SKM-1 (cell line): ENCODE measurements at regions not wholly inside any gene's neighbourhood (a gene's known extent, or its start where the extent isn't known, plus 50 kb on each side); places are given as distances from the start of the nearest gene placed in this dataset.

Experiments used
- DNase-seq: peaks from one replicate; lab custom pipeline; 2025; ENCODE audit not compliant: unreplicated experiment; lab: John Stamatoyannopoulos, UW

DNA sequence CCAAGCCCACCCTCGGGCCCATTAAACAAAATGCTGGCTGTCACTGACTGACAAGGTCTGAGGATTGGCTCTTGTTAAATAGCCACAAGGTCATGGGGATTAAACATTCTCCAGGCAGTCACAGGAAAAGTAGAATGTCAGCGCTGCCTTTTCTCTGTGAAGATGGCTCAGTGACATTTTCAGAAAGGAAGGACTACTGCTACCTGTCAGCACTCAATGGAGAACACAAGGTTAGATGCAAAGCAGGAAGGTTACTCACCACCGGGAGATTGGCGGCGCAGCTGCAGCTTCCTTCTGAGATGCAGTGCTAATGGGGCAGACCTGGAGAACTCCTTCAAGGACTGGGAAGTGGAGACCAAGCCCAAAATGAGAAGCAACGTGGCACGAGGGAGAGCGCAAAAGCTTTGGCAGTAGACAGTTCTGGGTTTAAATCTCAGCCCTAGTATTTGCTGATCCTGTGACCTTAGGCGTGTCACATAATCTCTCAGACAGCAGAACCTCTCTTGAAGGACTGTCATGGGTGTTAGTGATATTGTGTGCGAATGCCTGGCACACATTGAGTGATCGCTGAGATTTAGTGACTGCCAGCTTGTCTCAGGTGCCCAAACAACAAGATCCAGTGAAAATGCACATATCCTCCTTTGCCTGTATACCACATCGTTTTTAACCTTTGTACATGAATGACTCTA is 213.1 kb upstream of the BOD1L1 start:
- no peak for DNase-seq

GRCh38 chr4:13844740-13845139 is 217.2 kb upstream of the BOD1L1 start:
- no peak for DNase-seq

DNA sequence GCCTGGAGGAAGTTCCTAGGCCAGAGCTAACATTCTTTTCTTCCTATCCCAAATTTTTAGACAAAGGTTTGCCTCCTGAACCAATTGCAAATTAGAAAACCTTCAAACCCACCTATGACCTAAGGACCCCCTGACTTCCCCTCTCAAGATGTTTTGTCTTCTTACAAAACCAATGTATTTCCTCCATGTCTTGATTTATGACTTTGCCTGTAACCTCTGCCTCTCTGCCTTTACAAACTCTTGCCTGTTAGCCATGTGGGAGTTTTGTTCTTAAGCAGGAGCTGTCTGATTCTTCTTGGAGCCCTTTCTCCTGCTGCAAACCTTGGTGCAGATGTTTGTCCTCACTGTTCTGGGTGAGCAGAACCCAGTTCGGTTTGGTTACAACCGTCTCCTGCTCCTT is 222.3 kb upstream of the BOD1L1 start:
- DNase-seq: no peak

- no peak for DNase-seq
Observed at GRCh38 chr4:13851085-13851940, 223.8 kb upstream of the BOD1L1 start.

DNA sequence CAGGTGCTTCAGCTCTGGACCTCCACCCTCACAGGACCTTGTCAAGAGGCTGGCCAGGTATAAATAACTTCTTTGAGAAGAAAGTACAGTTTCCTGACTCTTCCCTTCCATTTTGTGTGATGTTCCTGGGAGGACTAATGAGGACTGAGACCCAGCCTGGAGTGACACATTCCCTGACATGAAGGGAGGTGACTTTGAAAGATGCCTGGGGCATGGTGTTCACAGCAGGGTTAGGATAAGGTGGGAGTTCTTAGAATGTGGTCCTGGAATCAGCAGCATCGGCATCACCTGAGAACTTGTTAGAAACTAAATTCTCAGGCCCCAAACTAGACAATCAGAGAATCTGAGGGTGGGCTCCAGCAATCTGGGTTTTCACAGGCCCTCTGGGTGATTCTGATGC is 224.9 kb upstream of the BOD1L1 start:
- DNase-seq: no peak

DNA sequence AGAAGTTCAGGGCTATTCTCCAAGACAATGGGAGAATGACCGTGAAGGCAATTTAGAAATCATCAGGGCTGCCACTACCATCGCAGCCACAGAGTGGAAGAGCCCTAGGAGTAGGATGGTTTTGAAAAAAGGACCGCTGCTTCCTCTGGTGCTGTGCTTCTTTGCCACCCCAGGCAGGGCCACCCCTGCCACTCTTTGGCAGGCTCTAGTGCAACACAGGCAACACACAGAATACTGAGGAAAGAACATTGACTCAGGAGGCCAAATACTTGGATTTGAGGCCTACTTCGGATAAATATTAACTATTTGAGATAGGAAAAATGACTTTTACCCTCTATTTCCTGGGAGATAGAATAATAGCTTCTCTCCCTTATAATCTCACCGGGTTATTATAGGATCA is 228.9 kb upstream of the BOD1L1 start:
- DNase-seq: no peak

GRCh38 chr4:13857397-13857796 is 229.9 kb upstream of the BOD1L1 start:
- no peak for DNase-seq

- DNase-seq: no peak
Observed at GRCh38 chr4:13857800-13858199, 230.3 kb upstream of the BOD1L1 start.

DNA sequence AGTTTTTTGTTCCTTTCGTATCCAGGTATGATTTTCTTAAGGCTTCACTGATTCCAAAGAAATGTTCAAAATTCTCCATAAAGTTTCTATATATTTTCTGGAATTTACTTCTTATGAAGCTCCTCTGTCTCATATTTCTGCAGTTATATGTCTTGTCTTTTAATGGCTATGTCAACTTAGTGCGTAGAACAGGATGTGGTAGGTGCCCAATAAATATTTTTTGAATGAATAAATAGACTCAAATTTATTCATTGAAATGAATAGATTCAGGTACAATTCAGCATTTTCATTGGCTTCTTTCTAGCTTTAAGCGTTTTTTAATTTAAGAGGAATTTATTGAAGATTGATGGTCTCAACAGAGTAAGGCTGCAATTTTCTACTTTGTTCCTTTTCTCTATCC is 231.9 kb upstream of the BOD1L1 start:
- no peak for DNase-seq

DNA sequence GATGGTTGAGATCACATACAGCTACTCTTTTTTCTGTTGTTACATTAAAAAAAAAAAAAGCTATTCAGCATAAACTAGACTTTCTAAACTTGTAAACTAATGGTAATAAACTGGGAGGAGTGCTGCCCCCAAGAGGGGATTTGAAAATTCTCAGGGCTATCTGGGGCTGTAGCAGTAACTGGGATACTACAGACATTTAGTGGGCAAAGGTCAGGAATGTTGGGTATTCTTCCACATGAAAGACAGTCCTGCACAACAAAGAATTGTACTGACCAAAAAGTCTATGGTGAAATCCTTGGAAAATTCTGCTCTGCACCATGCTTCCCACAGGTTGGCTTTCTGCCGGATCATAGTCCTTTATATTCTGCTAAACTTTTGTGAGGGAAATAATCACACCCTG is 232.6 kb upstream of the BOD1L1 start:
- DNase-seq: no peak

GRCh38 chr4:13865871-13866669 is 238.5 kb upstream of the BOD1L1 start:
- DNase-seq: no peak

DNA sequence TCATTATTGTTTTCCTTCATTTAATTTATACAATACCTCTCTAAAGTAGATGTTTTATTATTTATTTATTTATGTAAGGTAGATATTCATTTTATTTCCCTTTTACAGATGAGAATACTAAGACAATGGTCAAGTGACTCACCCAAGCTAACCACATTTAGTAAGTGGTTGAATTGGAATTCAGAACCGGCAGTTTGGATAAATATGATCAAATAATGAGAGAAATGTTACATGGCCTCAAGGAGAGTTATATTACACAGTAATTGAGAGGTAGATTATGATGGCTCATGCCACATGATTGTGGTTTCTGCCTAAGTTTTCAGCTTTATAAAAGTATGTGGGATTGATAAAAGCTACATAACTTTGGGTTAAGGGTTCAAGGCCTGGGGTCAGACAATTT is 239.4 kb upstream of the BOD1L1 start:
- no peak for DNase-seq

- no peak for DNase-seq
Observed at GRCh38 chr4:13872155-13872554, 244.6 kb upstream of the BOD1L1 start.

- no peak for DNase-seq
Observed at GRCh38 chr4:13872955-13873354, 245.4 kb upstream of the BOD1L1 start.

DNA sequence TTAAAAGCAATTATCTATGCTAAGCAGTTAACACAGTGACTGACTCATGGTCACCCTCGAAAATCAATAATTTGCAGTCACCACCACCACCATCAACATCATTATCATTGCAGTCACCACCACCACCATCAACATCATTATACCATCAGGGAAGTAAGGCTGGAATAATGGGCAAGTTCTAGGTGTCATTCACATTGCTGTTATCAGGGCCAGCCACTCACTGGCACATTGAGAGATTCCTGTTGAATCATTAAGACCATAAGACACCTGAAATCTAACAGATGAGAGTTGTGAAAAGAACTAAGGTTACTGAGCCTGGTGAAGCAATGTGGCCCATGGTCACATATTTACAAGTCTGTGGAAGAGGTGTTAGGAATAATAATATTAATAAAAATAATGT is 247.7 kb upstream of the BOD1L1 start:
- no peak for DNase-seq

DNA sequence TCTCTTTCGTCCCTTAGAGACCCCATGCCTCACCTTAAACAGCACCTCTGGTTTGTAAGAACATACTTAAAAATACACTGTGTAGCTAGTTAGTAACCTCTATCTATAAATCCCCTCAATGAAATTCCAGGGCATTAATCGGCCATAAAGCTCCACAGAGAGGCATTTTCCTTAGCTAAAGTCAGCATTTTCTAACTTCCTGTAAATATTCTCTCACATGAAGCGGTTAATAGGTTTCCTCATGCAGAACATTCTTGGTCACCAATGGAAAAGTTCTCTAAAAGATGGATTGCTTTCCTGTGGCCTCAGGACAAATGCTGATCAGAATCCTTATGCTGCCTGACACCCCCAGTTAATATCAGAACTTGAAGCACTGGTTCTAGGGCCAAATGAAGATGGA is 248.6 kb upstream of the BOD1L1 start:
- DNase-seq: no peak

- no peak for DNase-seq
Observed at GRCh38 chr4:13876940-13877339, 249.4 kb upstream of the BOD1L1 start.

DNA sequence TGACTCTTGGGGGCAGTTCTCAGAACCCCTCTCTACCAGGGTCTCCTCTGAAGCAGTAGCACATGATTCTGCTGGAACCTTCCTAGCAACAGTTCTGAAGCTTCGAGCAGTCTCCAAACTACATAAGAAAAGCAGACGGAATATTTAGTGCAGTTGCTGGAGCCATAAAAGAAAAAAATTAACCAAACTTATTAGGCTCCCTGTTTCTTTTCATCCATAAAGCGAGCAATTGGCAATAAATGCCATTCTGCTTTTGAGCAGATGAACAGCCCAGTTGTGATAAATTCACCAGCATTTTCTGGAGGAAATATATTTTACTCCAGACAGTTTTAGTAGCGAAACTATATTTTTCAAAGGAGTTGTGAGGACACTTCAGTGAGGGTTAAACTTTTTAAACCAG is 250.1 kb upstream of the BOD1L1 start:
- no peak for DNase-seq

DNA sequence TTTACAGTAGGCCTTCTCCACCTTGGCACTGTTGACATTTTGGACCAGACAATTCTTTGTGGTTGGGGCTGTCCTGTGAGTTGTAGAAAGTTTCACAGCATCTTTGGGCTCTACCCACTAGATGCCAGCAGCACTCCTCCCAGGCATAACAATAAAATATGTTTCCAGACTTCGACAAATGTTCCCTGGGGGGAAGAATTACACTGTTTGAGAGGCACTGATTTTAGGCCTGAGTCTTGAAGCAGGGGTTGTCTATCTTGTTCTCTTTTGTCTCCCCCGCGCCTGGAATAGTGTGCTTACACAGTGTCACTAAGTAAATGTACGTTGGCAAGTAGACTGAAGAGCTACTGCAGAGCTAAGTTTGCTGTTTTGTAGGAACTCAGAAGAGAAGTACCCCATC is 254.4 kb upstream of the BOD1L1 start:
- DNase-seq: no peak

- no peak for DNase-seq
Observed at GRCh38 chr4:13887010-13887409, 259.5 kb upstream of the BOD1L1 start.

- DNase-seq: no peak
Observed at GRCh38 chr4:13888112-13888511, 260.6 kb upstream of the BOD1L1 start.

- DNase-seq: no peak
Observed at GRCh38 chr4:13891544-13891939, 264.0 kb upstream of the BOD1L1 start.
